PFSK-1 (cell line): ENCODE measurements at regions not wholly inside any gene's neighbourhood (a gene's known extent, or its start where the extent isn't known, plus 50 kb on each side); places are given as distances from the start of the nearest gene placed in this dataset.

Source experiments
- FOXP2 ChIP-seq: optimal IDR thresholded peaks from 2 replicates; pipeline ENCODE3; 2011; ENCODE audit warnings: borderline replicate concordance, control low read depth, inconsistent platforms; ENCODE audit not compliant: insufficient read depth; ENCODE audit errors: extremely low read length, extremely low read depth
- POLR2AphosphoS5 ChIP-seq: IDR thresholded peaks from 2 replicates; pipeline ENCODE4 v1.6.1; 2012; ENCODE audit warnings: low read depth, mild to moderate bottlenecking, control low read depth, low read length, moderate library complexity
- SIN3A ChIP-seq: IDR thresholded peaks from 2 replicates; pipeline ENCODE4 v1.6.1; 2012; ENCODE audit warnings: mild to moderate bottlenecking, low read length, moderate library complexity, borderline replicate concordance; ENCODE audit not compliant: insufficient read depth
- TAF1 ChIP-seq: IDR thresholded peaks from 2 replicates; pipeline ENCODE4 v1.6.1; 2012; ENCODE audit warnings: low read length, control low read depth, borderline replicate concordance; ENCODE audit not compliant: insufficient read depth
- TF ChIP-seq, protein P1 (sequence below), 2 experiments: IDR thresholded peaks; 2 replicates each; pipeline versions ENCODE4 v1.6.1 to v1.8.0; 2011 to 2012; ENCODE audit warnings: low read depth in 2 of 2, low read length in 2 of 2, control low read depth in 1 of 2, inconsistent platforms in 1 of 2, mild to moderate bottlenecking in 1 of 2, moderate library complexity in 1 of 2; ENCODE audit not compliant: insufficient read depth in 1 of 2

DNA sequence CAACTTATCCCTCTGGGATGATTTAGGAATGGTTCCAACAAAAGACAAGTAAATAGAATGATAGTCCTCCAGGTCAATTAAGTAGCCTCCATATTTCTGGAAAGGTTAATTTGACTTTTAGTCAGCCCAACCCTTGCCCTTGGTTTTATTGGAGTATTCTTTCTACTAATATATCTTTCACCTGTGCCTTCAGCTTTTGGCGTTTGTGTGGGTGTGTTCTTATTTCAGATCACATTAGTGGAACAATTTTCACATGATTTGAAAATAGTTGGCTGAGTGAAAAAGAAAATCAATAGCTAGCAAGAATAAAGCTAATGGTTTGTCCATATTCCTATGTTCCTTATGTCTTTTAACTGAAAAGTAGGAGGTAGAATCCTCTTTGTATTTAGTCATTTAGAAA lies 239.6 kb upstream of the SGK1 start:
- no peak for TF ChIP-seq POLR2AphosphoS5
- TF ChIP-seq, protein P1, sequence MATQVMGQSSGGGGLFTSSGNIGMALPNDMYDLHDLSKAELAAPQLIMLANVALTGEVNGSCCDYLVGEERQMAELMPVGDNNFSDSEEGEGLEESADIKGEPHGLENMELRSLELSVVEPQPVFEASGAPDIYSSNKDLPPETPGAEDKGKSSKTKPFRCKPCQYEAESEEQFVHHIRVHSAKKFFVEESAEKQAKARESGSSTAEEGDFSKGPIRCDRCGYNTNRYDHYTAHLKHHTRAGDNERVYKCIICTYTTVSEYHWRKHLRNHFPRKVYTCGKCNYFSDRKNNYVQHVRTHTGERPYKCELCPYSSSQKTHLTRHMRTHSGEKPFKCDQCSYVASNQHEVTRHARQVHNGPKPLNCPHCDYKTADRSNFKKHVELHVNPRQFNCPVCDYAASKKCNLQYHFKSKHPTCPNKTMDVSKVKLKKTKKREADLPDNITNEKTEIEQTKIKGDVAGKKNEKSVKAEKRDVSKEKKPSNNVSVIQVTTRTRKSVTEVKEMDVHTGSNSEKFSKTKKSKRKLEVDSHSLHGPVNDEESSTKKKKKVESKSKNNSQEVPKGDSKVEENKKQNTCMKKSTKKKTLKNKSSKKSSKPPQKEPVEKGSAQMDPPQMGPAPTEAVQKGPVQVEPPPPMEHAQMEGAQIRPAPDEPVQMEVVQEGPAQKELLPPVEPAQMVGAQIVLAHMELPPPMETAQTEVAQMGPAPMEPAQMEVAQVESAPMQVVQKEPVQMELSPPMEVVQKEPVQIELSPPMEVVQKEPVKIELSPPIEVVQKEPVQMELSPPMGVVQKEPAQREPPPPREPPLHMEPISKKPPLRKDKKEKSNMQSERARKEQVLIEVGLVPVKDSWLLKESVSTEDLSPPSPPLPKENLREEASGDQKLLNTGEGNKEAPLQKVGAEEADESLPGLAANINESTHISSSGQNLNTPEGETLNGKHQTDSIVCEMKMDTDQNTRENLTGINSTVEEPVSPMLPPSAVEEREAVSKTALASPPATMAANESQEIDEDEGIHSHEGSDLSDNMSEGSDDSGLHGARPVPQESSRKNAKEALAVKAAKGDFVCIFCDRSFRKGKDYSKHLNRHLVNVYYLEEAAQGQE (IDR thresholded peaks at IDR 0.05; ENCODE audit: insufficient read depth in 1 of 2, low read depth in 2 of 2, low read length in 2 of 2), result no peak
- no peak for TF ChIP-seq TAF1
- TF ChIP-seq SIN3A, result no peak
- TF ChIP-seq FOXP2, result no peak
